ENCODE measurements at regions not wholly inside any gene's neighbourhood (a gene's known extent, or its start where the extent isn't known, plus 50 kb on each side); places are given as distances from the start of the nearest gene placed in this dataset.
A peak's percentile ranks its signal among the peaks of the same experiment; 100 is the strongest.

- no peaks in the 10 kb centered on the region; the same call in 1 of the 2 replicates for H3K36me3 ChIP-seq (ENCODE audit: insufficient read depth)
- no peaks in the 10 kb centered on the region for H3K79me2 ChIP-seq (replicated peaks; ENCODE audit: insufficient read depth)
- TF ChIP-seq CREB1 (CRISPR knock-in tag; IDR thresholded peaks at IDR 0.05; ENCODE audit: low read depth) (no peak), ZNF114 (CRISPR knock-in tag; IDR thresholded peaks at IDR 0.05) (no peak), JUNB (IDR thresholded peaks at IDR 0.05; ENCODE audit: unreplicated experiment) (no peak), POLR2AphosphoS5 (IDR thresholded peaks at IDR 0.05; ENCODE audit: low read depth) (no peak), CTCF (conservative IDR thresholded peaks at IDR 0.05; ENCODE audit: low read depth in 2 of 2) (no peak), REST (IDR thresholded peaks at IDR 0.05; ENCODE audit: unreplicated experiment) (no peak)
- Mint-ChIP-seq H3K9me3 (no peaks in the 10 kb centered on the region; the same call in 2 of the 3 replicates), H3K27me3 (ENCODE audit: insufficient read depth, low read depth, poor library complexity) (peaks cover 2% of the 10 kb centered on the region), H3K36me3 (ENCODE audit: low read depth) (no peaks in the 10 kb centered on the region; the same call in 2 of the 3 replicates), H3K4me1 (no peaks in the 10 kb centered on the region; the same call in 2 of the 3 replicates), H3K4me3 (no peak overlapping the region), H3K27ac (no peak overlapping the region)
- no peak overlapping the region for H3K4me3 ChIP-seq
- no peaks in the 10 kb centered on the region for H4K20me1 ChIP-seq (replicated peaks; ENCODE audit: insufficient read depth)
- 0 out of 2 replicates have a peak overlapping the region, but pooled peaks have one; percentile 28 for H2AFZ ChIP-seq
- H3K9me2 ChIP-seq (ENCODE audit: insufficient read depth) = 0 out of 2 replicates have a peak, but pooled peaks cover 5% of the 10 kb centered on the region
- no peaks in the 10 kb centered on the region for H3F3A ChIP-seq (replicated peaks; ENCODE audit: low read depth)
- H3K4me1 ChIP-seq (ENCODE audit: insufficient read depth) = no peaks in the 10 kb centered on the region
- DNase-seq (ENCODE audit: low spot score) (no peak), ATAC-seq (no peak)
- H3K27ac ChIP-seq (ENCODE audit: low read depth) = no peak overlapping the region
- no peaks in the 10 kb centered on the region for H3K27me3 ChIP-seq (ENCODE audit: insufficient read depth)
- H3K4me2 ChIP-seq = no peak overlapping the region
These were observed 75.6 kb upstream of the SH3PXD2B start for GRCh38 chr5:172529896-172530295.

- Histone ChIP-seq H3K27me3 (ENCODE audit: insufficient read depth) (no peaks in the 10 kb centered on the region), H3K9me2 (ENCODE audit: insufficient read depth) (0 out of 2 replicates have a peak, but pooled peaks cover 5% of the 10 kb centered on the region), H3K27ac (ENCODE audit: low read depth) (no peak overlapping the region), H3K36me3 (ENCODE audit: insufficient read depth) (no peaks in the 10 kb centered on the region; the same call in 1 of the 2 replicates), H3K4me1 (ENCODE audit: insufficient read depth) (no peaks in the 10 kb centered on the region), H3K4me3 (no peak overlapping the region), H3F3A (replicated peaks; ENCODE audit: low read depth) (no peaks in the 10 kb centered on the region), H3K79me2 (replicated peaks; ENCODE audit: insufficient read depth) (no peaks in the 10 kb centered on the region), H3K4me2 (no peak overlapping the region), H4K20me1 (replicated peaks; ENCODE audit: insufficient read depth) (no peaks in the 10 kb centered on the region), H2AFZ (no peak overlapping the region)
- no peak for DNase-seq (ENCODE audit: low spot score)
- no peak for ATAC-seq
- Mint-ChIP-seq H3K27ac (no peak overlapping the region), H3K4me3 (no peak overlapping the region), H3K27me3 (ENCODE audit: insufficient read depth, low read depth, poor library complexity) (peaks cover 2% of the 10 kb centered on the region), H3K9me3 (no peaks in the 10 kb centered on the region; the same call in 2 of the 3 replicates), H3K36me3 (ENCODE audit: low read depth) (no peaks in the 10 kb centered on the region; the same call in 2 of the 3 replicates), H3K4me1 (no peaks in the 10 kb centered on the region; the same call in 2 of the 3 replicates)
- no peak for TF ChIP-seq ETS1 (IDR thresholded peaks at IDR 0.05)
- TF ChIP-seq ZNF114 (CRISPR knock-in tag; IDR thresholded peaks at IDR 0.05) = no peak
- TF ChIP-seq CTCF (conservative IDR thresholded peaks at IDR 0.05; ENCODE audit: low read depth in 2 of 2) = no peak
- no peak for TF ChIP-seq ZNF331 (CRISPR knock-in tag; IDR thresholded peaks at IDR 0.05; ENCODE audit: low read depth)
These were observed 74.1 kb upstream of the SH3PXD2B start for GRCh38 chr5:172528440-172528839.
